ENCODE measurements at regions not wholly inside any gene's neighbourhood (a gene's known extent, or its start where the extent isn't known, plus 50 kb on each side); places are given as distances from the start of the nearest gene placed in this dataset.

DNA sequence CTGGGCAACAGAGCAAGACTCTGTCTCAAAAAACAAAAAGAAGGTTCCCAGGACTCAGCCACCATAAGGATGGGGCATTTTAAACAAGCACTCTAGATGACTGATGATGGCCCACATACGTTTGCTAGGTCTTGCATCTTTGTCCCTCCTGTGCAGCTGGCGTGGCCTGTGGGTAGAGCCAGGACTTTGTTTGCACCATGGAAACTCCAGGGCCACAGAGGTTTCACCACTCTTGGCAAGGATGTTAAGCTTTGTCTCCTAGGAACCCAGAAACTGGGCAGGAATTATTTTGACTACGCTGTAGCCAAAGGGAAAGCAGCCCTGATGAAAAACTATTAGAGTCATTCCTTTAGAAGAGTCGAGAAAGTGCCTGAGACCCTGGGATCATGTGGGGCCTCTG lies 54.1 kb upstream of the CALM2 start:
- no peaks in the 10 kb centered on the region for H3K27me3 ChIP-seq
- DNase-seq = no peak
- intact Hi-C loops (cut with DNase I) = no loop called here
- H3K4me3 ChIP-seq = no peak overlapping the region
- TF ChIP-seq, protein P1, sequence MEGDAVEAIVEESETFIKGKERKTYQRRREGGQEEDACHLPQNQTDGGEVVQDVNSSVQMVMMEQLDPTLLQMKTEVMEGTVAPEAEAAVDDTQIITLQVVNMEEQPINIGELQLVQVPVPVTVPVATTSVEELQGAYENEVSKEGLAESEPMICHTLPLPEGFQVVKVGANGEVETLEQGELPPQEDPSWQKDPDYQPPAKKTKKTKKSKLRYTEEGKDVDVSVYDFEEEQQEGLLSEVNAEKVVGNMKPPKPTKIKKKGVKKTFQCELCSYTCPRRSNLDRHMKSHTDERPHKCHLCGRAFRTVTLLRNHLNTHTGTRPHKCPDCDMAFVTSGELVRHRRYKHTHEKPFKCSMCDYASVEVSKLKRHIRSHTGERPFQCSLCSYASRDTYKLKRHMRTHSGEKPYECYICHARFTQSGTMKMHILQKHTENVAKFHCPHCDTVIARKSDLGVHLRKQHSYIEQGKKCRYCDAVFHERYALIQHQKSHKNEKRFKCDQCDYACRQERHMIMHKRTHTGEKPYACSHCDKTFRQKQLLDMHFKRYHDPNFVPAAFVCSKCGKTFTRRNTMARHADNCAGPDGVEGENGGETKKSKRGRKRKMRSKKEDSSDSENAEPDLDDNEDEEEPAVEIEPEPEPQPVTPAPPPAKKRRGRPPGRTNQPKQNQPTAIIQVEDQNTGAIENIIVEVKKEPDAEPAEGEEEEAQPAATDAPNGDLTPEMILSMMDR (IDR thresholded peaks at IDR 0.05) = no peak
- H3K27ac ChIP-seq = peak overlapping the region; percentile 63
- no peaks in the 10 kb centered on the region for H3K36me3 ChIP-seq
- no peak for ATAC-seq
- H3K9me3 ChIP-seq = no peaks in the 10 kb centered on the region
- H3K4me1 ChIP-seq = peaks cover 14% of the 10 kb centered on the region

DNA sequence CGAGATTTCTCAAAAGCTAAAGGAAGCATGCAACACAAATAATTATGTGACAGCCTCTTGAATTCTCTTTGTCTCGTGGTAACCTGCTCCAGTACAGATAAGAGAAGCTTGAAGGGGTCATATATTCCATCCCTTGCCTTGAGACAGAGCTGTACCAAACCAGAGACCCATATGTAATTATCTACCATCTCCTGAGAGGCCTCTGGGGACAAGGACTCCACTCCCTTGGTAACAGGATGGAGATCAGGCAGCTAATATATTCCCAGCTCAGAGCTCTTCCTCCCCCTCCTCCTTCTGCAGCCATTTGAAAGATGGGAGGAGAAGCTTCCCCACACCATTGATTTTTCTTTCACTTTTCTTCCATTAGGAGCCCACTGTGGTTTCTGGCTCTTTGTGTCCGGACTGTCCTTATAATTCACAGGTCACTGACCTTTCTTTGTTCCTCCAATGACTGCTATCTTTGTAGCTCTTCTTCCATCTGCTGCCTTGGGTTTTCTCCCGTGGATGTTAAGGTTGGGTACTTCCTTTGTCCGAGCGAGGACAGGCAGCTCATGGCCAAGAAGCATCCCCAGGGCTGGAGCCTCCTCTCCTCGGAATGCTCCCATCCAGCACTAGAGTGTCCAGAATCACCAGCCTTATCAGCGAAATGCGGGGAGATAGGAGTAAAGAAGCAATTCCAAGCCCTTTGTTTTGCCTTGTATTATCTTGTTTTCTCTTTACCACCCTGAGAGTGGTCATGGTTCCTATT lies 51.4 kb upstream of the CALM2 start:
- intact Hi-C loops (cut with DNase I) = no loop called here
- no peak for ATAC-seq

DNA sequence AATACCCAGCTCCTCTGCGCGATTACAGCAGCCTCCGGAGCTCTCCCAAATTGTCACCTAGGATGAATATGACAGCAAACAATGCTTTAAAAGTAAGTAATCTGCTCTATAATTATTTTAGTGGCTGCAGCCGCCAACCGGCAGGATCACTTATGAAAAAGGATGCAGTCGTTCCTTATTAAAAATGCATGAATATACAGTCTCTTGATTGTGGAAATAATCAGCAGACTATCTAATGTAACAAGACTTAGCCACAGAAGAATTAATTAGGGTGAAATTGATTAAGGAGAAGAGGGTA lies 50.6 kb upstream of the CALM2 start:
- Histone ChIP-seq H3K36me3 (no peaks in the 10 kb centered on the region), H3K27me3 (no peaks in the 10 kb centered on the region), H3K4me3 (no peak overlapping the region), H3K9me3 (no peaks in the 10 kb centered on the region), H3K27ac (no peak overlapping the region), H3K4me1 (peaks cover 14% of the 10 kb centered on the region)
- intact Hi-C loops (cut with DNase I) = no loop called here
- TF ChIP-seq, protein P1 (IDR thresholded peaks at IDR 0.05) = no peak
- DNase-seq (no peak), ATAC-seq (no peak)

More for the DNA sequence above, 51.4 kb upstream of the CALM2 start:
- peaks cover 14% of the 10 kb centered on the region for H3K4me1 ChIP-seq
- no peak overlapping the region for H3K27ac ChIP-seq
- H3K9me3 ChIP-seq = no peaks in the 10 kb centered on the region
- H3K4me3 ChIP-seq = no peak overlapping the region
- no peak for DNase-seq
- no peaks in the 10 kb centered on the region for H3K36me3 ChIP-seq
- TF ChIP-seq, protein P1 (IDR thresholded peaks at IDR 0.05) = no peak
- H3K27me3 ChIP-seq = no peaks in the 10 kb centered on the region

DNA sequence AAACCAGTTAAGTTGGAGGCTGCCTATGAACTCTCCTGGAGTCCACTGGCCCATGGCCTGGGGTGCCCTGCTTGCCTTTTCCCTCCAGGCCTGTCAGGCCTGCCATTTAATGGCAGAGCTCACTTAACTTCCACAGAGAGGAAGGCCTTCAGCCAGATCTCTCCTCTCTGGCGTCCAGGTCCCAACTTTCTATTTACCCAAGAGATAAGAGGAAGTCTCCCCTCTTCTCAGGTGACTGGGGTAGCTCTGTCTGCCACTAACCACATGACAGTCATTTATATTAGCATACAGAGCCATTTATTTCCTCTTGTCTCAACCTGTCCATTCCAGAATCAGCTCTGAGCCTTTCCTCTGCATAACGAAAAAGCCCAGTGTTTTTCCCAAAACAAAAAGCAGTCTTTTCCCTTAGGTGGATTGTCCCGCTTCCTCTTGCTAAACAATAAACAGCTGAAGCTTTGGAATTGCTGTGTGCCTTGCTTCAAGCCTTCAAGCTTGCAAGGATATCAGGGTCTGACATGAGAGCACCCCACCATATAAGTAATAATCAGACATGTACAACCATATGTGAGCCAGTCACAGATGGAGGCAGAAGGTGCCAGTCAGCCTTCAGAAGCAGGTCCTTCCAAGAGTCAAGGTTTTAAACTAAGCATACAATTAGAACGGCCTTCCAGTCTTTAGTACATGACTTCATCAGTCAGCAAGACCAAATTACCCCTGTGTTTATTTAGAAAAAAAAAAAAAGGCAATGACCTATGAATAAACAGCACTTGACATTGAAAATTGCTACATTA lies 50.0 kb upstream of the CALM2 start:
- Histone ChIP-seq H3K27ac (peak overlapping the region; percentile 37), H3K27me3 (no peaks in the 10 kb centered on the region), H3K4me3 (no peak overlapping the region), H3K36me3 (no peaks in the 10 kb centered on the region), H3K4me1 (peaks cover 14% of the 10 kb centered on the region), H3K9me3 (no peaks in the 10 kb centered on the region)
- ATAC-seq (peak; percentile 32), DNase-seq (no peak)
- TF ChIP-seq, protein P1 (IDR thresholded peaks at IDR 0.05) = no peak
- intact Hi-C loops (cut with DNase I) = no loop called here
